ENCODE measurements at regions not wholly inside any gene's neighbourhood (a gene's known extent, or its start where the extent isn't known, plus 50 kb on each side); places are given as distances from the start of the nearest gene placed in this dataset.

DNA sequence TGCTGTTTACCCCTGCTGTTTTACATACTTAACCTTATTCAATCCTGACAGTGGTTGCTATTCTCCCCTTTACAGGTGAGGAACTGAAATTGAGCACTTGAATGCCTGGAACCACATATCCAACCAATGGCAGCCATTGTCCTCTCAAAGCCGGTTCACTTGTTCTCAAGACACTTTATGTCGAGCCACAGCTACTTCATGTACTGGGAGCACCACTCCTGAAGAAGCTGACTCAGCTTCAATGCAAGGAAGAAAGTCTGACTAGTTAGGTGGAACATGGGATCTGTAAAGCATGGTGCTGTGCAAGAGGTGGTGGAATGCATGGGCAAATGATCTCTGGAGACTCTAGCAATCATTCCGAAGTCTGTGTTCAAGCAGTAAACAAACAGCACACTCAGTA lies 113.9 kb upstream of the CPM start:
- Histone ChIP-seq H3K4ac (ENCODE audit: low read depth, low read length) (no peak overlapping the region), H3K9ac (ENCODE audit: extremely low read depth, insufficient read length, low read length) (no peak overlapping the region), H3K56ac (ENCODE audit: insufficient read length, low read depth, low read length) (no peak overlapping the region), H3T11ph (ENCODE audit: low read length) (no peak overlapping the region), H3K23me2 (ENCODE audit: insufficient read length, low read depth, low read length, poor library complexity, severe bottlenecking) (no peaks in the 10 kb centered on the region), H2BK120ac (ENCODE audit: low read depth, low read length, poor library complexity, severe bottlenecking) (no peak overlapping the region), H2AK5ac (ENCODE audit: insufficient read length, low read length) (no peak overlapping the region), H2BK20ac (ENCODE audit: low read depth, low read length, poor library complexity, severe bottlenecking) (no peak overlapping the region), H3K23ac (ENCODE audit: insufficient read length, low read depth, low read length) (no peak overlapping the region), H3K18ac (ENCODE audit: insufficient read length, low read depth, low read length) (no peak overlapping the region), H3K79me2 (ENCODE audit: insufficient read depth, low read length) (no peaks in the 10 kb centered on the region), H2BK5ac (ENCODE audit: insufficient read length, low read length) (no peak overlapping the region), H3K14ac (ENCODE audit: insufficient read depth, low read length) (no peak overlapping the region), H3K27ac (ENCODE audit: insufficient read length, low read depth, low read length) (no peak overlapping the region), H4K20me1 (ENCODE audit: control insufficient read depth, insufficient read depth, insufficient read length) (no peaks in the 10 kb centered on the region), H3K4me1 (ENCODE audit: insufficient read depth, low read length) (peaks cover 2% of the 10 kb centered on the region; the same call in 1 of the 2 replicates), H3K9me3 (ENCODE audit: control insufficient read depth, low read depth, low read length) (no peaks in the 10 kb centered on the region), H4K91ac (ENCODE audit: insufficient read length, low read depth, low read length) (no peak overlapping the region), H4K8ac (replicated peaks; ENCODE audit: insufficient read length, low read depth, low read length) (no peak overlapping the region), H2BK15ac (ENCODE audit: low read depth, low read length) (no peak overlapping the region), H3K79me1 (ENCODE audit: insufficient read depth, low read depth, low read length, poor library complexity, severe bottlenecking) (no peaks in the 10 kb centered on the region), H4K5ac (ENCODE audit: insufficient read length, low read depth, low read length) (no peak overlapping the region), H3K4me2 (ENCODE audit: insufficient read depth, insufficient read length, low read length) (no peak overlapping the region), H2BK12ac (ENCODE audit: insufficient read length, low read depth, low read length) (no peak overlapping the region), H3K27me3 (ENCODE audit: insufficient read depth, low read length) (no peaks in the 10 kb centered on the region), H2AFZ (ENCODE audit: low read length) (no peak overlapping the region)
- H3K27ac Mint-ChIP-seq, result no peak overlapping the region
- no CpG with 5 or more reads among the region's 3 CpGs for WGBS (ENCODE audit: extremely low coverage, insufficient read length, low lambda C conversion rate)
- H3K4me3 Mint-ChIP-seq, result no peak overlapping the region
- no peak for DNase-seq
- H3K36me3 Mint-ChIP-seq (ENCODE audit: insufficient read depth in 1 of 3, low read depth in 3 of 3), result no peaks in the 10 kb centered on the region; a peak in 1 of 7 replicates
- TF ChIP-seq, protein P1, sequence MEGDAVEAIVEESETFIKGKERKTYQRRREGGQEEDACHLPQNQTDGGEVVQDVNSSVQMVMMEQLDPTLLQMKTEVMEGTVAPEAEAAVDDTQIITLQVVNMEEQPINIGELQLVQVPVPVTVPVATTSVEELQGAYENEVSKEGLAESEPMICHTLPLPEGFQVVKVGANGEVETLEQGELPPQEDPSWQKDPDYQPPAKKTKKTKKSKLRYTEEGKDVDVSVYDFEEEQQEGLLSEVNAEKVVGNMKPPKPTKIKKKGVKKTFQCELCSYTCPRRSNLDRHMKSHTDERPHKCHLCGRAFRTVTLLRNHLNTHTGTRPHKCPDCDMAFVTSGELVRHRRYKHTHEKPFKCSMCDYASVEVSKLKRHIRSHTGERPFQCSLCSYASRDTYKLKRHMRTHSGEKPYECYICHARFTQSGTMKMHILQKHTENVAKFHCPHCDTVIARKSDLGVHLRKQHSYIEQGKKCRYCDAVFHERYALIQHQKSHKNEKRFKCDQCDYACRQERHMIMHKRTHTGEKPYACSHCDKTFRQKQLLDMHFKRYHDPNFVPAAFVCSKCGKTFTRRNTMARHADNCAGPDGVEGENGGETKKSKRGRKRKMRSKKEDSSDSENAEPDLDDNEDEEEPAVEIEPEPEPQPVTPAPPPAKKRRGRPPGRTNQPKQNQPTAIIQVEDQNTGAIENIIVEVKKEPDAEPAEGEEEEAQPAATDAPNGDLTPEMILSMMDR (conservative IDR thresholded peaks at IDR 0.05), result no peak
- H3K9me3 Mint-ChIP-seq, result no peaks in the 10 kb centered on the region
- peaks cover 25 to 34% of the 10 kb centered on the region in 2 experiments for H3K4me1 Mint-ChIP-seq
- H3K27me3 Mint-ChIP-seq (ENCODE audit: low read depth), result no peaks in the 10 kb centered on the region; the same call in 1 of the 2 replicates
